Stimulated activated naive CD4-positive, alpha-beta T cell (primary cell): ENCODE measurements at regions not wholly inside any gene's neighbourhood (a gene's known extent, or its start where the extent isn't known, plus 50 kb on each side); places are given as distances from the start of the nearest gene placed in this dataset.
"Not testable (repeated sequence)": the region's sequence is repeated elsewhere in the genome, so short reads cannot be mapped to it uniquely, and the experiment has no call there.

ENCODE experiments used
- DNase-seq, 6 experiments: peaks; one replicate each; lab custom pipeline; 2025; lab: John Stamatoyannopoulos, UW

DNA sequence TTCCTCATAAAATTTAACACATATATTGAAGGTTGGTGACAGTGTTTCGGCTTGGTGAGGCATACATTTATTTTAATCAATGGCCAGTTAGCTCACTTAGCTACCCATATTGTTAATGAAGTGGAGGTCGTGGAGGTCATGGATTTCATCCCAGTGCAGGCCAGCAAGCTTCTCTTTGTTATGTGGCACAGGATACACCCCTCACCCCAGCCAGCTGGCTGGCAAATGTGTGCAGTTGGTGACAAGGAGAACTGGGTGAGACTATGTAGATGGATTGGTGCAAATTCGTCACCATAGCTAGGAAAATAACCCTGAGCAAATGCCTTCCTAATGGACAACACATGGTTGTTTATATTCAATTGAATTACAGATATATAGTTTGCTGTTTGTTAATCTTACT is 50.5 kb upstream of the FOXP2 start:
- no peak for DNase-seq

DNA sequence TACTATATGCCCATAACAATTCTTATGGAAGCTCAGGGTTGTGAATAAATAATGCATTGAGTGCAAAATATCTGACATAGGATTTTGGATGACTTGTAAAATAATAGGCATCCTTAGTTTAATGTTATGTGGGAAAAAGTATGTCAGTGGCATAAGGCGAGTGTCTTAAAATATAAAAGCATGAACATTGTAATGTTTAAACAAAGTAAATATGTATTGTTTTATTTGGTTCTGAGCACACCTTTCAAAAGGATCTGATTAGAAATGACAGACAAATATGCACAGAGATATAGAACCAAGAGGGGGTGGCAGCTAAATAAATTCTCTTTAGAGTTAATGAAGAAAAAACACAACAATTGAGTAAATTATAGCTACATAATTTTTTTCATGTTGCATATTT is 51.3 kb upstream of the FOXP2 start:
- no peak for DNase-seq

DNA sequence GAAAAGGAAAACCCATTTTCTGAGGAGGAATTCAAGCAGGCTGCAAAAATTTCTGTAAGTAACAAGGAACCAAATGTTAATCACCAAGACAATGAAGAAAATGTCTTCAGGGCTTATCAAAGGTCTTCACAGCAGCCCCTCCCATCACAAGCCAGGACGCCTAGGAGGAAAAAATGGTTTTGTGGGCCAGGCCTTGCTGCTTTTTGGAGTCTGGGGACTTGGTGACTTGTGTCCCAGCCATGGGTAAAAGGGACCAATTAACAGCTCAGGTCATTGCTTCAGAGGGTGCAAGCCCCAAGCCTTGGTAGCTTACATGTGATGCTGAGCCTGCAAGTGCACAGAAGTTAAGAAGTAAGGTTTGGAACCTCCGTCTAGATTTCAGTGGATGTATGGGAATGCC is 55.7 kb upstream of the FOXP2 start:
- no peak for DNase-seq

DNA sequence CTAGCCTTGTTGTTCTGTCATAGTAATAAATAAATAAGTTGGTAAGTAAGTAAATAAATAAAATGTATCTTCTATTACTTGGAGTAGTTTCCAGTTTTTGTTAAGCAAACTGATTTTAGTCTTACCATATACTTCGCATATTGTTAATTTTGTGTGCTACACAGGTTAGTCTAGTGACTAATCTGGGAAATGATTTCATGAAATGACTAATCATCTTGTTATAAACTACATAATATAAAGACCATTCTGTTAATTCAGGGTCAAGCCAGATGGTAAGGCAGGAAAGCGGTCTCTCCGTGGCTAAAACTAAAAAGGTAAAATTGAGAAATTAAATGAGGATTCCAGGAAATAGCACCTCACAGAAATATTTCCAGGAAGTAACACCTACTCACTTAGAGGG is 58.5 kb upstream of the FOXP2 start:
- DNase-seq = no peak

DNA sequence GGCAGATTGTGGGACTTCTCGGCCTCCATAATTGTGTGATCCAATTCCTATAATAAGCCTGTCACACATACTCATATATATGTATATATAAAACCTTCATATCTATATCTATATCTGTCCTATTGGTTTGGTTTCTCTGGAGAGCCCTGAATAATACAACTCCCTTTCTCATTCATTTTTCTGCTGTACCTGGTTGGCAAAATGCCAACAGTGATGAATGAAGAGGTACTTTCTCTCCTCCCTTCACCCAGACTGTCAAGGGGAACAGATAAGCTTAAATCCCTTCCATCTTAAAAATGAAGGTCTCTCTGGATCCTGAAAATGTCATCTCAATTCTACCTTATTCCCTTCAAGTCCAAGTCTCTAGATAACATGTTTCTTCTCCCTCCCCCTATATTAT is 60.3 kb upstream of the FOXP2 start:
- DNase-seq = no peak

DNA sequence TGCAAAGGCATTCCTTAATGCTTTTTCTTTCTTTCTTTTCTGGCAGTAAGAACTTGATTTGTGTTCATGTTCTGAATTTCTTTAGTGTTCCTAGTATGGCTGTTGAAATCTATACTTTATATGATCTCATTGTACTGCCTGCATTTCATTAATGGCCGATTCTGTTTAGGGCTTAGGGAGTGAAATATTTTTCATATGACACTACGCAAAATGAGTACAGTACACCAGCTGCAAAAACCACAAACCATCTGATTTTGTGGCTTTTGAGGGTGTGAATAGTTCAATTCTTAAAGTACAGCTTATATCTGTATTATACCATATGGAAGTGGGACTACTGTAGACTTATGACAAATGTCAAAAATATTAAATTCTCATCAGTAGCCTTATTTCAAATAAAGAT is 69.1 kb upstream of the FOXP2 start:
- DNase-seq = no peak

DNA sequence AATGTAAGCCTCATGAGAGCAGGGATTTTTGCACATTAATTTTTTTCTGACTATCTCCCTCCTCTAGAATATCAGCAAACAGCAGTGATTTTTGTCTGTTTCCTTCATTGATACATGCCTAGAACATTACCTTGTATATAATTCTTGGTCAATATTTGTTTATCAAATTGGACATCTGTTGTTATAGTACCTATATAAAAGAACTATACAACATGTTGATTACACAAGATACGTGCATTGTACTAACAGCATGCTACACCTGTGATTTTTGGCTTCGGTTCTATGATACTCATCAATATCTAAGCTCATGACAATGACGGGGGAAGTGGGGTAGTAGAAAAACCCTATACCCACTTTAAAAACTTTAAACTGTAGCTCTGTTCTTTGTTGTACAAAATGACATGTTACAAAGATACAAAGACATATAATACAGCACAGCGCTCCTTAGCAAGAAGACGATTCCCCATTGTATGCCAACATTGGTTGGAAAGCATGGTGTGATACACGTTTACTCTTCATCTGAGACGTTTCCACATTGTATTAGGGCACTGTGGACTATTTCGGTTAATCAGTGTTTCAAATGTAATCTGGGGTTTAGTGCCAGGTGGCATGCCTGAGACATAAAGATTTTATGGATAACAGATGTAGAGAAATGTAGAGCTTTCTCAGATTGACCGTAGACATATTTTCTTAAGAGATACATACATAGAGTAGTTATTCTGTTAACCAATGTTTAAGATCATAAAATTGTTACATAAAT is 70.5 kb upstream of the FOXP2 start:
- DNase-seq = no peak

DNA sequence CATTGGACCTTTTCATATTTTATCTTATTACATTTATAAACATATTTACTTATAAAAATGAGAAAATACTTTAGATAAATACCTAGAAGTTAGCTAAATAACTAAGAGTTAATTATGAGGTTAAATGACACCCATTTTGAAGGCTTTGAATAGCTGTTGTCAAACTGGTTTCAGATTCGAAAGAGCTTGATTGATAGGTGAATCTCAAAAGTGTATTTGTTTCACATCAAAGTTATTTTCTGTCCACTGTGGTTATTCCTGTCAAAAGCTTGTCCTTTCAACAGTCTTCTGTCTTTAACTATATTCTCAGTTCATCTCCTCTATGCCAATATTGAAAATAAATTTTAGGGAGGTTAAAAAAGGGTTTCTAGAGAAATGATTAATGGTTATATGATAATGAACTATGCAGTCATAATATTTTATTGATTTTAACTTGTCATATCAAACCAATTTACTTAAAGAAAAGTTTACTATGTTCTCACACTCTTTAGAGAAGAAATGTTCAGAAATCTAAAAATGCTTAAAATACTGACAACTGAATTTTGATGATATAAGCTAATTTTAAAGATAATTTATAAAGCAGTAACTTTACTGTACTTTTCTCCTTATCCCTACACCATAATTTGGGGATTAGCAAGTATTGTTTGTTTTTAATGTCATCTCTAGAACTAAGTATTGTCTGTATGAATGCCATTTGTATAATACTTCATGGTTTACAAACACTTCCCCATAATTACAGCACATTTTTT is 72.0 kb upstream of the FOXP2 start:
- no peak for DNase-seq

DNA sequence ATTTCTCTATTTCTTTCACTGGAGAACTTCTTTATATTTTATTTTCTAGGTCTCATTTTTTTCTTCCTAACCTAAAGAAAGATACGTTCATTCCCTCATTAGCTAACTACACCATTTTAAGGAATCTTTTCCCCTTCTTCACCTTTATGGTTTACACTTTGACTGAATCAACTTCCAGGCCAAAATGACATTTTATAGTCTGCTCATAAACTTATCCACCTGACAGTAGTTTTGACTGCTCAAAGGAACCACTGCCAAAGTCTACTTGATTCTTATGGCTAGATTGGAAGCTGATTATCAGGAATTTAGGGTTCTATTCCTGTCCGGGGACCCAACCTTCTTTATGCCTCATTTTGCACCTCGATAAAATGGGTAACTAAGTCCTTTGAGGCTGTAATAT is 73.0 kb upstream of the FOXP2 start:
- DNase-seq = no peak

DNA sequence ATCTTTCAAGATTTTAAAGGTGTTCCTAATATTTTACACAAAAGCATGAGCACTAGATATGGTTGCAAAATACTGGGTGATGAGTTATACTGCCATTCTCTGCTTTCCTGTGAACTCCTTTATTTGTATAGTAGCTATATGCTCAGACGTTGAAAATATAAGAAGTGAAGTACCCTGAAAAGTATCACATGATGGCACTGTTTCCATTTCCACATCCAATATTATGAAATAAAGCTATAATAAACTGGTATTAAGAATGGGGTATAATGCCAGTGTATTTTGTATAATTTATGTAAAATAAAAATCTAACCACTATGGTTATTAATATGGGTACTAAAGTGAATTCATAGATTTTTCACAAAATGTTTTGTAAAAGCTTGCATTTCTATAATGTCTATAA is 79.6 kb upstream of the FOXP2 start:
- no peak for DNase-seq

DNA sequence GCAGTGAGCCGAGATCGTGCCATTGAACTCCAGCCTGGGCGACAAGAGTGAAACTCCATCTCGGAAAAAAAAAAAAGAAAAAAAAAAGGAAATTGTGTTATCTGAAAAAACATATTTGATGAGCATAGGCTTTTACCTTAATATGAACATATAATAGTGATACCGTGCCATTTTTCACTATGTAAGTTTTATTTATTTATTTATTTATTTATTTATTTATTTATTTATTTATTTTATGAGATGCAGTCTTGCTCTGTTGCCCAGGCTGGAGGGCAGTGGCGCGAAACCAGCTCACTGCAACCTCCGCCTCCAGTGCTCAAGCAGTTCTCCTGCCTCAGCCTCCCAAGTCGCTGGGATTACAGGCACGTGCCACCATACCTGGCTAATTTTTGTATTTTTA is 85.2 kb upstream of the FOXP2 start:
- not testable (repeated sequence) for DNase-seq

DNA sequence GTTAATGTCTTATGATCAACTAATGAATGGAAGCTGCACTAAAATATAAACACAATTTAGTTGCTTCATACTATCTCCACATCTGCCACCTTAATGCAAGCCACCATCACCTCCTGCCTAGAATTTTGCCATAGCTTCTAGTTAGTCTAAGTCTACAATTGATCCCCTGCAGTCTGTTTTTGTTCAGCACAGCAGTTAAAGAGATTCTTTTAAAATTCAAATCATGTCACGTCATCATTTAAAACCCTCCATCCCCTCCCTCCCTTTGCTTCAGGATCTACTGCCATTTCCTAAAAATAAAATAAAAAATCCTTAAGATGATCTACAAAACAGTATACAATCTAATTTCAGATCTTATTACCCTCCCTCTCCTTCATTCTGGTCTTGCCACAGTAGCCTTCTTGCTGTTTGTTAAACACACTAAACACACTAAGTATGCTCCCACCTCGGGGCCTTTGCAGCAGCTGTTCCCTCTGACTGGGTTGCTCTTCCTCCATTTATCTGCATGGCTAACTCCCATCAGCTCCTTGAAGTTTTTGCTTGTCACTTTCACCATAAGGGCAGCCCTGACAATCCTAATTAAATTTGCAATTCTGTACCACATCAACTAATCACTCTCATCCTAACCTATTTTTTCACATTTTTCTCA is 97.0 kb upstream of the FOXP2 start:
- DNase-seq = no peak

DNA sequence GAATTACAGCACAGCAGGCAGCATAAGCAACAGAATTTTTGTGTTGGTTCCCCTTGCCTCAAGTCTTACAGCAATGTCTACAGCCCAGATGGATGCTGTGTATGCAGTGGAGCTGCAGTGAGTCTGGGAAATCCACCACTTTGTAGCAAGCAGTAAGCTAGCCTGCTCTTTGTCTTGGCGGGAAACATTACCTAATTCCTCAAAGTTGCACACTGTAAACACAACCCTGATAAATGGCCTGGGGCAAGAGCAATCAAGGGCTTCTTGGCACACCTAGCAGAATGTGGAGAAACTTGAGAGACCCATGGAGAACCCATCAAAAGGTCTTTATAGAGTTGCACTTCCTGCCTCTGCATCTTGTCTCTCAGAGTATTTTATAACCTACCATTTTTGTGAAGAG is 102.0 kb upstream of the FOXP2 start:
- no peak for DNase-seq

DNA sequence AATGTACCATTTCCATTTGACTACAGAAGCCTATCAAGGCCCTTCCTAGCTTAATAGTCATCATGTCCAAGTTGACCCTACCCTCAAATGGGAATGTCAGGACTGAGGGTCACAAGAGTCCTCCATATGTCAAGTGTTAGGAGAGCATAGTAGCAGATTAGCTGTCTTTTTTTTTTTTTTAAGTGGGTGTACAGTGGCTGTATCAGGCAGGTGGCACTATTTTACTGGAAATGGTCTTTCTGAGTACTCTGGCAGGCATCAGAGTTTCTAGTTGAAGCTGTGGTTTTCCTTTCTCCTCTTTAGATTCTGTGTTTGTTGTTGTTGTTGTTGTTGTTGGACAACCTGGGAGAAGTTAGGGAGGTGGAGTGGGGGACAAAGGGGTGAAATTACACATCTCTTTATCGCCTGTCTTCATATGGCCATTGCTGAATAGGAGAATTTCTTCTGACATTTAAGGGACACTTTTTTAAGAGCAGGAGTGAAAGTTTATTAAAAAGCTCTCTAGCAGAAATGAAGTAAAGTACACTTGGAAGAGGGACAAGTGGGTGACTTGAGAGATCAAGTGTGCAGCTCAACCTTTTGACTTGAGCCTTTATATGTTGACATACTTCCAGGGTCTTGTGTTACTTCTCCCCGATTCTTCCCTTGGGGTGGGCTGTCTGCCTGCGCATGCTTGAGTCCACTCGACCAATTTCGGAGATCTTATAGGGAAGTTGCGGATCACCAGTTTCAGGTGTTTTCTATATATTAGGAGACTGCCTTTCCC is 104.1 kb upstream of the FOXP2 start:
- no peak for DNase-seq

DNA sequence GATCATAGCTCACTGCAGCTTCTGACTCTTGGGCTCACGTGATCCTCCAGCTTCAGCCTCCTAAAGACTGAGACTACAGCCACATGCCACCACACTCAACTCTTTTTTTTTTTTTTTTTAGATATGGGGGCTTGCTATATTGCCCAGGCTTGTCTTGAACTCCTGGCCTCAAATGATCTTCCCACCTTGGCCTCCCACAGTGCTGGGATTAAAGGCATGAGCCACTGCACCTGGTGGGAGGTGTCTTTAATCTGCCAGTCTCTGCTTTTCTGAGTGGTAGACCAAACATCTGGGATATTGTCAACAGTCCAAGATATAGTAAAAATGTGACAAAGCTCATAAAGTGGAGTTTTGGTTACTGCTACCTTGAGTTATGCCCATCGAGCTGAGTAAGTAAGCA is 104.9 kb upstream of the FOXP2 start:
- DNase-seq = no peak

DNA sequence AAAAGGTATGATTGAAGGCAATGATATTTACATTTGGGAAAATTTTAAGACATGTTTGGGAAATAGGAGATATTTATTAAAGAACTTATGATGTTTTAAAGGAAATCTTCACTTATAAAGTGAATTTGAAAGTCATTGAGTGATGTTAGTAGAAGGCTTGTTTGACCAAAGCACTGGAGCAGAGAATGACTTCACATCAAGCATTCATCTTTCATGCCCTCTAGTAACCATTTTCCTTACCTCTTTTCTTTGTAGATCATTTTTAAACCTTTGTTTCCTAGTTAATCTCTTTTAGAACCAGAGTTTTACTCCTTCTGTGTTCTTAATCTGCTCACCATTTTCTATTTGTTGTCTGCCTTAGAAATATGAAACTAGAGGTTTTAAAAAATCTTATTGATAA is 111.3 kb upstream of the FOXP2 start:
- no peak for DNase-seq

DNA sequence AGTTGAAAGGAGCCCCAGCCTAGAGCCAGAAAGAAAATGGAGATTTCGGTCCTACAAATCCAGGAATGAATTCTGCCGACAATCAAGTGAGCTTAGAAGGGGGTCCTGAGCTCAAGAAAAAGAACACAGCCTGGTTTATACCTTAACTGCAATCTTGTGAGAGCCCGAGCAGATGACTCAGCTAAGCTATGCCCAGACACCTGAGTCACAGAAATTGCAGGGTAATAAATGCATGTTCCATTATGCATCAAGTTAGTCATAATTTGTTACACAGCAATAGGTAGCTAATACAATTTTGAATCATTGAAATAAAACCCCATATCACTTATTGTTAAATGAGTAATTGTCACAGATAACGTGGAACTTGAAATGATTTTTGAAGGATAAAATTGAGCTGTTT is 111.8 kb upstream of the FOXP2 start:
- no peak for DNase-seq

DNA sequence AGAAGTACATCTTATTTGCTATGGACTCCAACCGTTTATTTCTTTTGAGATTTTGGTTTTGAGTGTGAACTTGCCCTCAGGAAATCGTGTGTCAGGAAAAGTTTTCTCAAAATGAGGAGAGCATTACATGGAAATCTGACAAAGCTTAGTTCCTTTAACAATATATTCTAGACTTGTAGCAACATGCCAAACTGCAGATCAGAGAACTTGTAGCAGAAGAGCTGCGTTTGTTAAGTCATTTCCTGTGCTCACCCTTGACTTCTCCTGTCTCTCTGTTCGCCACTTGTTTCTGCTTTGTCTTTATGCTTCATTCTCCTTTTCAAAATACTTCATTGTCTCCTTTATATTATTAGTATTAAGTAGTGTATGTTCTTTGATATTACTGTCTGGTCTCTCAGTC is 116.6 kb upstream of the FOXP2 start:
- no peak for DNase-seq

DNA sequence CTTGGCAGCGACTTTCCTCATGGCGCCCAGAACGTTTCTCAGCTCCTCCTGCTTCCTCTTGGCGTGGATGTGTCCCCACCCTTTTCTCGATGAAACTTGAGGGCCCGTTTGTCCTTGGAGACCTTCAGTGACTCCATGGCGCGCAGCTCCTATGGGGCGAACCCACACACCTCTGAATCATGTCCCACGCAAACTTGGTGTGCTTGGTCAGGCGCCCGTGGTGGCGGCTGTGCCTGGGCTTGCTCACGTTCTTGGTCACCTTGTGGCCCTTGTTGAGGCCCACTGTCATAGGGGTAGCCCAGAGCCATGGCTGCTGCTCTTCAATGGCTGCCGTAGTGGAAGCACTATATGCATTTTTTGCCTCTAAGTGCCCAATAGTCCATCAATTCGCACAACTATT is 117.5 kb upstream of the FOXP2 start:
- no peak for DNase-seq

DNA sequence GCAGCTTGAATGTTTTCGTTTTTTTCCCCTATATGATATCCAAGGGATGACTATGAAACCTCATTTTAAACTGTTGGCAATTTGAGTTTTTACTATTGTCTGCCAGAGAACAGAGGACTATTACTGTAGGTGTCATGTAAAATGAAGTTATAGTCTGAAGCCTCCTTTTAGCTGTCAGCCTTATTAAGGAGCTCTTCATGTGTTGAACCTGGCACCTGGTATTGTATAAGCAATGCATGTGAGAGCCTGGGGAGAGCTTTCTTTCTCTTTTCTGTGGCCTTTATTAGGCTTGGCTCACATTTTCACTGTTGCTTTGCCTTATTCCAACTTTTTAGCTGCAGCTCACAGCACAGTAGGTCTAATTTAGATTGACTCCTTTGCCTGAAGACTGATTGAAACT is 119.1 kb upstream of the FOXP2 start:
- no peak for DNase-seq

DNA sequence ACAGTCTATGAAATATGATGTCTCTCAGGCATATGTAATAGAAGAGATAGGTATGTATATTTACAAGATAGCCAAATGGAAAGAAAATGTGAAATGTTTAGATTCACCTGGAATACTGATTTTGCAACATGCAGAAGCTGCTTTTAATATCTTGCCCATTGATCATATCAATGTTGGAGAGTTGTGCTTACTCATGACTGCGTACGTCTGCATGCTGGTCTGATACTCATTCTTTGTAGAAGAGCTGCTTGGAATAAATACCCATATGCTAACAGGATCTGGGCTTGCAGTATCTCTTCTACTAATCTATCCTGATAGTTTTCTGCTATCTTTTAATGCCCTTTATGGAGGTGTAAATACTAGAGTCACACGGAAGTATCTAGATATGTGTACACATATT is 120.6 kb upstream of the FOXP2 start:
- no peak for DNase-seq

DNA sequence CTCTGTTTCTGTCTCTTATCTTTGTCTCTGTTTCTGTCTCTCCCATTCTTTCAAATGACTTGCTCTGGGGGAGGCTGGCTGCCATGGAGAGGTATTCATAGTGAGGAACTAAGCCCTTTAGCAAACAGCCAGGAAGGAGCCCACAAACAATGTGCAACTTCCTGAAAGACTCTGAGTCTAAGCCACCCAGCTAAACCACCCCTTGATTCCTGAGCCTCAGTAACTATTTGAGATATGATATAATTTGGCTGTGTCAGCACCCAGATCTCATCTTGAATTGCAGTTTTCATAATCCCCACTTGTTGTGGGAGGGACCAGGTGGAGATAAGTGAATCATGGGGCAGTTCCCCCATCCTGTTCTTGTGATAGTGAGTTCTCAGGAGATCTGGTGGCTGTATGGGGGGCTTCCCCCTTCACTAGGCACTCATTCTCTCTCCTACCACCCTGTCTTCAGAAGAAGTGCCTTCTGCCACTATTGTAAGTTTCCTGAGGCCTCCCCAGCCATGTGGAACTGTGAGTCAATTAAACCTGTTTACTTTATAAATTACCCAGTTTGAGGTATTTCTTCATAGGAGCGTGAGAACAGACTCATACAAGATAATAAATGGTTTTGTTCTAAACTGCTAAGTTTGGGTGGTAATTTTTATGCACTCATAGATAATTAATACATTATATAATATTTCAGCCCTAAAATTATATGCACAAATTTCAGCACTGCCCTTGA is 121.2 kb upstream of the FOXP2 start:
- no peak for DNase-seq
